Kidney epithelial cell (primary cell): ENCODE measurements at regions not wholly inside any gene's neighbourhood (a gene's known extent, or its start where the extent isn't known, plus 50 kb on each side); places are given as distances from the start of the nearest gene placed in this dataset.

Source experiments
- DNase-seq: peaks from one replicate; pipeline ENCODE4 v3.0.0-alpha.2; 2010; ENCODE audit warnings: low read depth
- H3K27me3 ChIP-seq: 2 replicates; pipeline ENCODE4 v1.6.0; 2011; ENCODE audit warnings: low read length; ENCODE audit not compliant: control insufficient read depth, insufficient read depth
- H3K36me3 ChIP-seq: 2 replicates; pipeline ENCODE4 v1.5.1; 2011; ENCODE audit warnings: low read length; ENCODE audit not compliant: control insufficient read depth, insufficient read depth
- H3K4me3 ChIP-seq: 2 replicates; pipeline ENCODE4 v1.5.1; 2011; ENCODE audit warnings: low read depth, mild to moderate bottlenecking, control low read depth, low read length
- CTCF ChIP-seq: IDR thresholded peaks from 2 replicates; pipeline ENCODE4 v1.5.1; 2011; ENCODE audit warnings: mild to moderate bottlenecking, moderate library complexity, low read length, control low read depth, inconsistent platforms; ENCODE audit not compliant: insufficient read depth, poor library complexity, severe bottlenecking

GRCh38 chr13:78383071-78383484 lies 220.3 kb downstream of the POU4F1 start:
- TF ChIP-seq CTCF = no peak
- Histone ChIP-seq H3K4me3 (no peak overlapping the region), H3K36me3 (no peaks in the 10 kb centered on the region), H3K27me3 (no peaks in the 10 kb centered on the region)
- no peak for DNase-seq

- no peak for DNase-seq
- H3K27me3 ChIP-seq = no peaks in the 10 kb centered on the region
- TF ChIP-seq CTCF = no peak
- no peak overlapping the region for H3K4me3 ChIP-seq
- no peaks in the 10 kb centered on the region for H3K36me3 ChIP-seq
These were observed 220.9 kb downstream of the POU4F1 start for GRCh38 chr13:78382491-78382890.

- H3K27me3 ChIP-seq = no peaks in the 10 kb centered on the region
- H3K4me3 ChIP-seq = no peak overlapping the region
- no peaks in the 10 kb centered on the region for H3K36me3 ChIP-seq
- no peak for DNase-seq
- no peak for TF ChIP-seq CTCF
These were observed 226.5 kb downstream of the POU4F1 start for GRCh38 chr13:78376822-78377221.

GRCh38 chr13:78376033-78376432 lies 227.3 kb downstream of the POU4F1 start:
- H3K27me3 ChIP-seq = no peaks in the 10 kb centered on the region
- no peak overlapping the region for H3K4me3 ChIP-seq
- TF ChIP-seq CTCF = no peak
- DNase-seq = no peak
- no peaks in the 10 kb centered on the region for H3K36me3 ChIP-seq

GRCh38 chr13:78372581-78372980 lies 230.8 kb downstream of the POU4F1 start:
- Histone ChIP-seq H3K4me3 (no peak overlapping the region), H3K27me3 (no peaks in the 10 kb centered on the region), H3K36me3 (no peaks in the 10 kb centered on the region)
- DNase-seq = no peak
- TF ChIP-seq CTCF = no peak

GRCh38 chr13:78370231-78370630 lies 233.1 kb downstream of the POU4F1 start:
- TF ChIP-seq CTCF = no peak
- H3K36me3 ChIP-seq = no peaks in the 10 kb centered on the region
- no peak for DNase-seq
- H3K4me3 ChIP-seq = no peak overlapping the region
- no peaks in the 10 kb centered on the region for H3K27me3 ChIP-seq
